GM15510 (cell line): ENCODE measurements at regions not wholly inside any gene's neighbourhood (a gene's known extent, or its start where the extent isn't known, plus 50 kb on each side); places are given as distances from the start of the nearest gene placed in this dataset.

Experiments
- POLR2A ChIP-seq: IDR thresholded peaks from 3 replicates; pipeline ENCODE4 v1.6.1; 2011; ENCODE audit warnings: borderline replicate concordance; ENCODE audit not compliant: insufficient read length; ENCODE audit errors: extremely low read depth

DNA sequence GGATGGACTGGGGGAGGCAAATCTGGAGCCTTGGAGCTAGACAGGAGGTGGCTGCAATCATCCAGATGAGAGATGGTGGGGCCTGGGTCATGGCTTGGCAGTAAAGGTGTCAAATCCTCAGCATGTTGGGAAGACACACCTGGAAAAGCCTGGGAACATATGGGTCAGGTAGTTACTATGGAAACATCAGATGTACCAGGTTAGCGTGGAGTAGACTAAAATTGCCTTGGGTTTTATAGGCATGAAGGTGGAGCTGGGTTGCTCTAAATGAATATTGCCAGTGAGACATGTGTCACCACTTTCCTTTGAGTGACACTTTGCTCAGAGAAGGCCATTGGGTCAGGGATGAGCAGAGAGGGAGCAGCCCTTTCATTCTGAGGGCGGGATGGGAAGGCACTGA is 473.7 kb downstream of the TBC1D22A start:
- no peak for TF ChIP-seq POLR2A

DNA sequence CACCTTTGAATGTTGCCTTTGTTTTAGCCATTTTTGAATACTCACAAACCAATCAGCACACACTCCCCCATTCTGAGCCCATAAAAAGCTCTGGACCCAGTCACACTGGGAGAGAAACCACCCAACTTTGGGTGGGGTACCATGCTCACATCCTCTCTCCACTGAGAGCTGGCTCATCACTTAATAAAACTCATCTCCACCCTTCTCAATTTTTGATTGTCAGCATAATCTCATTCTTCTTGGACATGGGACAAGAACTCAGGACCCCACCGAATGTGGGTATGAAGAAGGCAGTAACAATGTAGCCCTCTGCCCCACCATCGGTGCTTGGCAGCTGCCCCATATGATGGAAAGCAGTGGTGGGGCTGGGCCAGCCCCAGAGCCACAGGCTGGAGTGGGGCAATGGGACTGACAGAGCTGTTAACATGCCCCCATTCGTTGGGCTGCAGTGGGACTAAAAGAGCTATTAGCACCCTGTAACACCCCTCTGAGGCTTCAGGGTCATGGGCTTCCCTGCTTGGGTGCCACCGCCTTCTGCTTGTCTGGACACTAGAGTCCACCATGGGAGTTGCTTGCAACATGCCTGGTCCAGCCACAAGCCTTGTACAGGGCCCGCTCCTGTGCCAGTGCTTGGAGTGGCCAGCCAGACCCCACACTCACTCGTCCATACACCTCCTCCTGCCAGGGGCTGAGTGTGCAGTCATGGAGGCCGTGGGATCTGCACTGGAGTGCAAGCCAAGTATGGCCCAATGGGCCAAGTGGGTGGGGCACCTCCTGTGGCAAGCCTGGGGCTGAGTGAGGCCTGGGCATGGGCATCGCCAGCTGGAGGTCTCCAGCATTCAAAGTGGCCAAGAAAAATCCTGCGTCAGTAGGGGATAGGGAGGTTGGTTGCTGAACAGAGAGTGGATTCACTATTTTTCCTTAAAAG is 471.1 kb downstream of the TBC1D22A start:
- no peak for TF ChIP-seq POLR2A

DNA sequence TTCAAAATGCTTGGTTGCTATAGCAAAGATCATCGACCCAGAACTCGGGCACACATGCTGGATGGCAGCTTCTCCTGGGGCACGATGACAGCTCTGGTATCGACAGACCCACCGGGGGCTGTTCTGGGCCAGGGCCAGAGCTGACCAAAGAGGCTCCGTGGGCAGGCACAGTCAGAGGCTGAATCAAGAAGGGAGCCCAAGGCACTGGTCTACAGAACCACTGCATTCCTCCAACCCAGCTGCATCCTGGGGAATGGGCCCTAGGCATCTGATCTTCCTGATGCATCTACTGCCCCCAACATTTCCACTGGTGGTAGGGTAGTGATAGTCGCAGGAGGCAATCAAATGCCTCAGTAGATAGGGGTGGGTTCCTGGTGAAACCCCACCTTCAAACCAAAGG is 470.3 kb downstream of the TBC1D22A start:
- no peak for TF ChIP-seq POLR2A

DNA sequence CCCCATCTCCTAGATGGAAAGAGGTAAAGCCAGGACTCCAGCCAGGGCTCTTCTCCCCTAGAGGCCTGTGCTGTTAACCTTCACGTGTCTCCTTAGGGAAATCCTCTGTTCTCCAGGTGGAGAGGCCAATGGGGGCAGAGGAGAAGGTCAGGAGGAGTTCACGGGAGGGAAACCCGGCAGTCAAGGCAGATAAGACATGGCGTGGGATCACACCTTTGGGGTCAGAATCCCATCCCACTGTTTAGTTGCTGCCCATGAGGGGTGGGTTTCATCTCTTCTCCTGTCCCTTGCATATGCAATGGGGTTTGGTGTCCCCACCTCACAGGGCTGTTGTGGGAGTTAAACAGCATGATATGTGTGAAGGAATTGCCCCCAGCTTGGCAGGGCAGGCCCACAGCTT is 469.7 kb downstream of the TBC1D22A start:
- no peak for TF ChIP-seq POLR2A

DNA sequence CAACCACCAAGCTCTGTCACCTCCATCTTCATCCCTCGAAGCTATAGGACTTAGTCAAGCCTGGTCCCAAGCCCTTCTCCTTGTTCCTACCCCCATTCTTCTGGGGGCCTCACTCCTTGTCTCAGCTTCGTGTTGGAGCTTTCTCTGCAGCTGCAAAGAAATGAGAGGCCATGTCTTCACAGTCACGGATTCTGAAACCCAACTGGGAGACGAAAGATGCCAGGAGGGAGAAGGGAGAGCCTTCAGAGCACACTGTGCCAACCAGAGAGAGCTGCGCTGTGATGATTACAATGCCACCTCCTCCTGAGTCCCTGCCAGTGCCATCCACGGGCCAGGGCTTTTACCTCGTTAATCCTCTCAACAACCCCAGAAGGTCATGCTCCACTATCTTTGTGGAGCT is 469.3 kb downstream of the TBC1D22A start:
- TF ChIP-seq POLR2A = no peak

GRCh38 chr22:47230741-47231140 is 468.3 kb downstream of the TBC1D22A start:
- no peak for TF ChIP-seq POLR2A

- no peak for TF ChIP-seq POLR2A
Observed at GRCh38 chr22:47230251-47230650, 467.8 kb downstream of the TBC1D22A start.

- no peak for TF ChIP-seq POLR2A
Observed at GRCh38 chr22:47228767-47229166, 466.3 kb downstream of the TBC1D22A start.

DNA sequence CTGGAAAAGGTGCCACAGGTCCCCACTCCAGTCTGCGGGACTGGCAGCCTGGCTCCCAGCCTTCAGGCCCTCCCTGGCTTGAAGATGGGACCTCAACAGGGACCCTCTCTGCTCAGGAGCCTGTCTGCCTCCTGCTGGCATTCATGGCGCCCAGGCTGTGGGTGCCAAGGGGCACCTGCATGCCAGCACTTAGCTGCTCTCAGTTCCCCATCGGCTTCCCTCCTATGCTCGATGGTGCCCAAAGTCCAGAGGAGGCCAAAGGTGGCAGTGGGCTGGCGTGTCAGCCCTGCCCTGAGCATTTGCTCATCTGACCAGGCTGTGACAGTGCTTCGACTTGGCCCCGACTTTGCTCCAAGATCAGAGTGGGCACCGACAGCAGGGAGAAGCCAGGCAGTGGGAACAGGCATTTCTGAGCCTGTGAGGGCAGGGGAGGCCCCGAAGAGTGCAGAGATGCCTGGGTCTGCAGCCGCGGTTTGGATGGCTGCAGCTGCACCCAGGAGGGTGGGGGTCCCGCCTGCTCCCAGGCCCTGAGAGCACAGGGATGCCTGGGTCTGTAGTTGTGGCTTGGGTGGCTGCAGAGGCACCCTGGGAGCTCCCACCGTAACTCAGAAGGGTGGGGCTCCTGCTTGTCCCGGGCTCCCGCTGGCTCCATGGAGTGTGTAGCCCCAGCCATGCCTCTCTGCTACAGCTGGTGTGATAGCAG is 463.6 kb downstream of the TBC1D22A start:
- no peak for TF ChIP-seq POLR2A

GRCh38 chr22:47225080-47225930 is 462.9 kb downstream of the TBC1D22A start:
- TF ChIP-seq POLR2A = no peak
